Loucy (cell line): ENCODE measurements at regions not wholly inside any gene's neighbourhood (a gene's known extent, or its start where the extent isn't known, plus 50 kb on each side); places are given as distances from the start of the nearest gene placed in this dataset.

Experiments used
- CTCF ChIP-seq: fragments of 200-600 bp; sonication (generic); conservative IDR thresholded peaks from 2 replicates; pipeline ENCODE4 v1.5.1; 2014; ENCODE audit warnings: mild to moderate bottlenecking, antibody characterized with exemption, low read length
- EZH2phosphoT487 ChIP-seq: fragments of 200-600 bp; IDR thresholded peaks from 2 replicates; pipeline ENCODE4 v1.6.1; 2018; ENCODE audit warnings: antibody characterized with exemption, mild to moderate bottlenecking, moderate library complexity, borderline replicate concordance

GRCh38 chr3:82685761-82686160 lies 924.3 kb upstream of the GBE1 start:
- TF ChIP-seq CTCF: no peak
- no peak for TF ChIP-seq EZH2phosphoT487
